GM12878 (cell line): ENCODE measurements at regions not wholly inside any gene's neighbourhood (a gene's known extent, or its start where the extent isn't known, plus 50 kb on each side); places are given as distances from the start of the nearest gene placed in this dataset.

Experiments
- CHD1 ChIP-seq: IDR thresholded peaks from 2 replicates; pipeline ENCODE4 v1.6.1; 2012; ENCODE audit warnings: low read depth, low read length, improper control_type of control experiment
- CTCF ChIP-seq, 3 experiments: IDR thresholded peaks in 2 of 3; conservative IDR thresholded peaks in 1 of 3; 2 replicates each; pipeline ENCODE4 v1.5.1; 2011; ENCODE audit warnings: low read depth in 3 of 3, low read length in 3 of 3, mild to moderate bottlenecking in 3 of 3, control low read depth in 2 of 3, moderate library complexity in 2 of 3, inconsistent platforms in 1 of 3, mixed read lengths in 1 of 3; ENCODE audit not compliant: control insufficient read depth in 2 of 3, insufficient read depth in 1 of 3; ENCODE audit errors: extremely low read depth in 1 of 3
- EP300 ChIP-seq, 2 experiments: fragments of 150-350 bp in 1 of 2; IDR thresholded peaks; 2 replicates each; pipeline ENCODE4 v1.6.1; 2011 to 2012; ENCODE audit warnings: low read depth in 2 of 2, low read length in 2 of 2, borderline replicate concordance in 1 of 2, improper control_type of control experiment in 1 of 2, inconsistent platforms in 1 of 2; ENCODE audit not compliant: control insufficient read depth in 1 of 2
- IKZF1 ChIP-seq: fragments of 450-650 bp; conservative IDR thresholded peaks from 2 replicates; pipeline ENCODE4 v1.6.1; 2017; ENCODE audit warnings: antibody characterized with exemption, mild to moderate bottlenecking
- IRF3 ChIP-seq: fragments of 450-650 bp; IDR thresholded peaks from 2 replicates; pipeline ENCODE4 v1.6.1; 2014; ENCODE audit warnings: mild to moderate bottlenecking
- MTA3 ChIP-seq: IDR thresholded peaks from 2 replicates; pipeline ENCODE4 v1.6.1; 2012; ENCODE audit warnings: low read length, inconsistent platforms, borderline replicate concordance
- NBN ChIP-seq: fragments of 450-650 bp; IDR thresholded peaks from 2 replicates; pipeline ENCODE4 v1.6.1; 2016
- NR2C2 ChIP-seq: IDR thresholded peaks from 2 replicates; pipeline ENCODE4 v1.6.1; 2011; ENCODE audit warnings: borderline replicate concordance, low read depth; ENCODE audit not compliant: control insufficient read depth, insufficient read length
- PAX8 ChIP-seq: fragments of 450-650 bp; IDR thresholded peaks from 2 replicates; pipeline ENCODE4 v1.6.1; 2017; ENCODE audit warnings: mild to moderate bottlenecking, moderate library complexity
- PBX3 ChIP-seq: IDR thresholded peaks from 2 replicates; pipeline ENCODE4 v1.6.1; 2011; ENCODE audit warnings: mild to moderate bottlenecking, low read depth, low read length, moderate library complexity; ENCODE audit not compliant: insufficient replicate concordance
- POLR2AphosphoS5 ChIP-seq: IDR thresholded peaks from 2 replicates; pipeline ENCODE4 v1.6.1; 2011; ENCODE audit warnings: mild to moderate bottlenecking, low read length, inconsistent platforms
- STAT3 ChIP-seq: IDR thresholded peaks from 2 replicates; pipeline ENCODE4 v1.6.1; 2011; ENCODE audit warnings: low read depth, low read length, improper control_type of control experiment
- ZNF207 ChIP-seq: fragments of 450-650 bp; IDR thresholded peaks from 2 replicates; pipeline ENCODE4 v1.6.1; 2014; ENCODE audit warnings: antibody characterized with exemption, mild to moderate bottlenecking, borderline replicate concordance
- ZNF274 ChIP-seq: IDR thresholded peaks from one replicate; pipeline ENCODE4 v1.8.0; 2011; ENCODE audit not compliant: insufficient read length, insufficient read depth

GRCh38 chr5:54876976-54877375, 108.4 kb downstream of the ESM1 start:
- no peak for TF ChIP-seq IKZF1
- no peak for TF ChIP-seq POLR2AphosphoS5
- TF ChIP-seq PAX8, result no peak
- TF ChIP-seq CHD1, result no peak
- TF ChIP-seq EP300 (IDR thresholded peaks at IDR 0.05; ENCODE audit: borderline replicate concordance in 1 of 2, control insufficient read depth in 1 of 2, low read depth in 2 of 2, low read length in 2 of 2), result no peak
- TF ChIP-seq CTCF (IDR thresholded peaks at IDR 0.05 in 2 of 3, conservative IDR thresholded peaks at IDR 0.05 in 1 of 3; ENCODE audit: control insufficient read depth in 2 of 3, extremely low read depth in 1 of 3, insufficient read depth in 1 of 3, low read depth in 3 of 3, low read length in 3 of 3), result no peak
- no peak for TF ChIP-seq MTA3
- TF ChIP-seq ZNF274, result no peak
- TF ChIP-seq NBN, result no peak
- TF ChIP-seq IRF3, result no peak
- no peak for TF ChIP-seq ZNF207
- TF ChIP-seq PBX3, result no peak
- TF ChIP-seq STAT3, result no peak
- TF ChIP-seq NR2C2, result no peak
